Activated naive CD8-positive, alpha-beta T cell treated with anti-CD3 and anti-CD28 coated beads, Interleukin-2, amount 50 U/mL, for 24 hours (primary cell): ENCODE measurements at regions not wholly inside any gene's neighbourhood (a gene's known extent, or its start where the extent isn't known, plus 50 kb on each side); places are given as distances from the start of the nearest gene placed in this dataset.

Experiments
- ATAC-seq: fragments of 150-1000 bp; cut with Tn5 transposase; one replicate; pipeline ENCODE4 v1.10.0; 2021
- DNase-seq: peaks from one replicate; pipeline ENCODE4 v3.0.0; 2021
- H3K27ac Mint-ChIP-seq: one replicate; pipeline ENCODE4 v1.8.0; 2021; ENCODE audit warnings: mild to moderate bottlenecking, mixed read lengths
- H3K27me3 Mint-ChIP-seq: one replicate; pipeline ENCODE4 v1.8.0; 2021; ENCODE audit warnings: mixed read lengths
- H3K36me3 Mint-ChIP-seq: one replicate; pipeline ENCODE4 v1.8.0; 2021; ENCODE audit warnings: low read depth, mixed read lengths
- H3K4me1 Mint-ChIP-seq: one replicate; pipeline ENCODE4 v1.8.0; 2021; ENCODE audit warnings: mixed read lengths
- H3K4me3 Mint-ChIP-seq: one replicate; pipeline ENCODE4 v1.8.0; 2021; ENCODE audit warnings: mild to moderate bottlenecking, moderate library complexity, mixed read lengths
- H3K9me3 Mint-ChIP-seq: one replicate; pipeline ENCODE4 v1.8.0; 2021; ENCODE audit warnings: mixed read lengths

DNA sequence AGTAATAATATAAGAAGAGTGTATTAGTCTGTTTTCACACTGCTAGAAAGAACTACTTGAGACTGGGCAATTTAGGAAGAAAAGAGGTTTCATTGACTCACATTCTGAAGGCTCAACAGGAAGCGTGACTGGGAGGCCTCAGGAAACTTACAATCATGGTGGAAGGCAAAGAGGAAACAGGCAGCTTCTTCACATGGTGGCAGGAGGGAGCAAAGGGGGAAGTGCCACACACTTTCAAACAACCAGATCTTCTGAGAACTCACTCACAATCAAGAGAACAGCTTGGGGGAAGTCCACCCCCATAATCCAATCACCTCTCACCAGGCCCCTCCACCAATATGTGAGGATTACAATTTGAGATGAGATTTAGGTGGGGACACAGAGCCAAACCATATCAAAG is 212.5 kb upstream of the HDAC9 start:
- DNase-seq, result no peak
- Mint-ChIP-seq H3K4me1 (no peaks in the 10 kb centered on the region), H3K4me3 (no peak overlapping the region), H3K27ac (no peak overlapping the region), H3K36me3 (no peaks in the 10 kb centered on the region), H3K27me3 (no peaks in the 10 kb centered on the region), H3K9me3 (peaks cover 7% of the 10 kb centered on the region)
- ATAC-seq, result no peak

DNA sequence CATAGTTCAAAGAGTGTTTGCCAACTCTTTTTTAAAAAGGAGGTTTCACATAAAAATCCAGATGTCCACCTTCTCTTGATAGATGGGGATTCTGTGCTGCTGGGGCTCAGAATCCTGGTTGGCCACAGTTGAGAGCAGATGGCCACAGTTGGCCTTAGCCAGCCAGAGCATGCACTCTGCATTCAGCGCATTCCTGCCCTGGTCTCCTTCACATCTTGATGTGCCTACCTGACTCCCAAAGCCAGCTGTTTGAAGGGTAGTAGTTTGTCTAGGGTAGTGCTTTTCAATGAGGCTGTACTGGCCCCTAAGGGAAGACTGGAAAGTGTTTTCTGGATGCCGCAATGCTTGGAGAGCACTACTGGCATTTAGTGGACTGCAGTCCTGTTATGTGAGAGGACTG is 208.1 kb upstream of the HDAC9 start:
- ATAC-seq, result no peak
- no peak for DNase-seq
- no peak overlapping the region for H3K4me3 Mint-ChIP-seq
- peaks cover 5% of the 10 kb centered on the region for H3K27me3 Mint-ChIP-seq
- no peak overlapping the region for H3K27ac Mint-ChIP-seq
- peaks cover 7% of the 10 kb centered on the region for H3K9me3 Mint-ChIP-seq
- H3K36me3 Mint-ChIP-seq, result no peaks in the 10 kb centered on the region
- peaks cover 20% of the 10 kb centered on the region for H3K4me1 Mint-ChIP-seq

DNA sequence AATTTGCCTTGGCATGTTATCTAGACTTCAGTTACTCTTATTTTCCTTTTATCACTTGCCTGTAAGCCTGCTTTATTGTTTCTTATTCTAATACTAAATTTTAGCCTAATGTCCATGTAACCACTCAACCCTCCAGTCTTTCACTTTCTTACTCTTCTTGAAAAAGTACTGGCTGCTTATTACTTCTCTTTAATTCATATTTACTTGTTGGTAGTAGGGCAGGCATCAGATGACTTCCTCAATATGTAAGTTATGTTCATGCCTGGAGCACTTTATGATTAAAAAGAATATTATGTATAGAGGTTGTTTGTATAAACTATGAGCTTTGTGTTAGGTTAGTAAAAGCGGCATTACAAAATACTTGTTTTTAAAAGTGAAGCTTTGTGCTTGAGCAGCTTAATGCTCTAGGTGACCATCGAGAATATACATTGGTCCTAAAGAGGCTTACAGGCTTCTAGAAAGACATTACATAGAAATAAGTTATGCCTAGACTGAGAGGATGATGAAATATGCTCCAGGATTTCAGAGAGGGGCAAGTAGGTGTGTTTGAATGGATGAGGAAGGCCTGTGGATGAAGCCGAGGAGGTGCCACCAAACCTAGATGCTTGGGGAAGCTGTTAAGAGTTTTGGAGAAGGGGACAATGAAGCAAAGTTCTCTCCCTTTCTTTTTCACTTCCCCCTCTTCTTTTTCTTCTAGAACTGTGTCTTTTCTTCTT is 207.1 kb upstream of the HDAC9 start:
- no peaks in the 10 kb centered on the region for H3K36me3 Mint-ChIP-seq
- H3K4me1 Mint-ChIP-seq, result peaks cover 22% of the 10 kb centered on the region
- H3K4me3 Mint-ChIP-seq, result no peak overlapping the region
- H3K27me3 Mint-ChIP-seq, result peaks cover 7% of the 10 kb centered on the region
- no peaks in the 10 kb centered on the region for H3K9me3 Mint-ChIP-seq
- no peak for ATAC-seq
- H3K27ac Mint-ChIP-seq, result no peak overlapping the region
- no peak for DNase-seq

DNA sequence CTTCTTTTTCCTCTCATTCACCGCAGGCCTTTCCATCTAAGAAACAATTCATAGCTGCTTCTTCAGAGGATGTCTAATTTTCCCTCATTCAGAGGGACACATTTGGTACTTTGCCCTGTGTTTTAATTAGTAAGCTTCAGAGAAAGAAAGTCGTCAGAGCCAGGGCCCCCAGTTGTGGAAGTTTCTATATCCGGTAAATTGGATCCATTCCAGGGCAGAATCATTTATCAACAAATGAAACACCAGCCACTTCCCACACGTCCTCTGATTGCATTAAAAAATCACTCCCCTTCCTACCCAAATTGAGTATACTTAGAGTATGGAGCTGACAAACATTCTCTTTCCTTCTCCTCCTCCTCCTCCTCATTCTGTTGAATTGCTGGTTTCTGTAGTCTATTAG is 205.8 kb upstream of the HDAC9 start:
- H3K36me3 Mint-ChIP-seq, result no peaks in the 10 kb centered on the region
- peak overlapping the region; percentile 63 for H3K4me3 Mint-ChIP-seq
- DNase-seq, result no peak
- H3K4me1 Mint-ChIP-seq, result peaks cover 26% of the 10 kb centered on the region
- H3K27ac Mint-ChIP-seq, result no peak overlapping the region
- peaks cover 7% of the 10 kb centered on the region for H3K27me3 Mint-ChIP-seq
- ATAC-seq, result no peak
- no peaks in the 10 kb centered on the region for H3K9me3 Mint-ChIP-seq

DNA sequence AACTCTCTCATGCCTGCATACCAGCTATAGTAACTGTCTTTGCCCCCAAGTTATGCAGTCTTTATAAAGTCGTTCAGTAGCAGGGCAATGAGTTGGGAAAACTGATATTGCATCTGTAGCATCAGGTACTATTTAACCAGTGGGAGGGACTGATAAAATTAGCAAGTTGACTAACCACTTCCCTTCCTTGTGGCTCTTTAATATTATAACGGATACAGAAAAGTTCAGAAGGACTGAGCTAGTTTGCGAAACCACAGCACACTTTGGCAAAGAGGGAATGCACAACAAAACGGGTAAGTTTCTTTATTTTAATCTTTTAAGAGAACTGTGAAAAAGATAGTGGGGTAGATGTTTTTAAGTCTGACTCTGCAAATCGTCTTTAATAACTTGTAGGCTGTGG is 205.3 kb upstream of the HDAC9 start:
- Mint-ChIP-seq H3K4me3 (peak overlapping the region; percentile 63), H3K27ac (no peak overlapping the region), H3K4me1 (peaks cover 29% of the 10 kb centered on the region), H3K36me3 (no peaks in the 10 kb centered on the region), H3K27me3 (peaks cover 7% of the 10 kb centered on the region), H3K9me3 (no peaks in the 10 kb centered on the region)
- no peak for DNase-seq
- ATAC-seq, result no peak

DNA sequence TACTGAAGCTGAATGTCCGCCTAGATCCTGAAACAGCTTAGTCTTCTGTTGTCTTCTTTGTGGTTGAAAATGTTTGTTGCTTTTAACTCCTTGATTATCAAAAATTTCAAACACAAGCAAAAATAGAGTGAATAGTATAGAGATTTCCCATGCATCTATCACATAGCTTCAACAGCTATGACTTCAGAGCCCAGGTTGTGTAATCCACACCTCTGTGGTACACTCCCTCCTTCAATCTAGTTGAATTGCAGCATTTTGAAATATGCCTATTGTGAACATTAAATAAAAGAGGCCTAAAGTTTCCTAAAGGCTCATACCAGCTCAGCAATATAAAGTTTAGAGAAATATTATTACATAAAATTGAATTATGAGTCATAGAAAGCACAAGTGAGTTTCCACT is 204.7 kb upstream of the HDAC9 start:
- ATAC-seq (no peak), DNase-seq (no peak)
- peaks cover 7% of the 10 kb centered on the region for H3K27me3 Mint-ChIP-seq
- no peak overlapping the region for H3K27ac Mint-ChIP-seq
- peaks cover 29% of the 10 kb centered on the region for H3K4me1 Mint-ChIP-seq
- H3K4me3 Mint-ChIP-seq, result peak overlapping the region; percentile 63
- no peaks in the 10 kb centered on the region for H3K36me3 Mint-ChIP-seq
- H3K9me3 Mint-ChIP-seq, result no peaks in the 10 kb centered on the region

DNA sequence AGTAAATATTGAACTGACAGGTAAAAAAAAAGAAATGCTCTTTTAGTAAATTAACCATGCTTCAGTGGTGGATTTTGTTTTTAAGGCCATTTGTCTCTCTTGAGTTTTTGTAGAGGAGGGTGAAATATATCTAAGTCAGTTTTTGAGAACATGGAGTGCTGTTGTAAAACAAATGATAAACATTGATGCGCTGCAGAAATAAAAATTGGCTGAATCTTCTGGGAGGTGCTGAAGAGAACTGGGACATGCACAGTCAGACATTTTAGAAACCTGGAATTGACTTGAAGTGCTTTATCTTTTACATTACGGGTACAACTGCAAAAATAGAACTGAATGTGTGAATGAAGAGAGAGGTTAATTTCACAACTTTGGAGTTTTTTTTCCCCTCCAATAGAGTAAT is 203.0 kb upstream of the HDAC9 start:
- no peak for ATAC-seq
- H3K4me3 Mint-ChIP-seq, result peak overlapping the region; percentile 34

DNA sequence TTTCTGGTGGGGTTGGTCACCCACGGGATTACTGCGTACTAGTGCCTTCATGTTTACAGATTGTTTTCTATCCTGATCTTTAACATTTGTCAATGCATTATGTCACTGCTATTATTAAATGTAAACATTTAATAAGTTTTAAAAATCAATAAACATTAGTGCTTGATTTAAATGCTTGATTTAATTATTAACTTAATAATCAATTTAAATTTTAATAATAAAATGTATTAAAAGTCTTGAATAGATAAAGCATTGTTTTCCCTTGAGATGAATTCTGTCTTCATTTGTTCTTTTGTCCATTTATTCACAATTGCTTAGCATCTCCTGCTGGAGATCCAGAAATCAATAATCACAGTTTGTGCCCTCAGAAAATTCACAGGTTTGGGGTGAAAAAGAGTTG is 201.8 kb upstream of the HDAC9 start:
- H3K36me3 Mint-ChIP-seq, result no peaks in the 10 kb centered on the region
- DNase-seq, result no peak
- no peaks in the 10 kb centered on the region for H3K9me3 Mint-ChIP-seq
- no peak overlapping the region for H3K4me3 Mint-ChIP-seq
- ATAC-seq, result no peak
- peaks cover 7% of the 10 kb centered on the region for H3K27me3 Mint-ChIP-seq
- peaks cover 25% of the 10 kb centered on the region for H3K4me1 Mint-ChIP-seq
- H3K27ac Mint-ChIP-seq, result no peak overlapping the region

More for the DNA sequence above, 203.0 kb upstream of the HDAC9 start:
- Mint-ChIP-seq H3K27me3 (peaks cover 7% of the 10 kb centered on the region), H3K36me3 (no peaks in the 10 kb centered on the region), H3K9me3 (no peaks in the 10 kb centered on the region), H3K27ac (peak overlapping the region; percentile 22), H3K4me1 (peaks cover 29% of the 10 kb centered on the region)
- DNase-seq, result no peak

DNA sequence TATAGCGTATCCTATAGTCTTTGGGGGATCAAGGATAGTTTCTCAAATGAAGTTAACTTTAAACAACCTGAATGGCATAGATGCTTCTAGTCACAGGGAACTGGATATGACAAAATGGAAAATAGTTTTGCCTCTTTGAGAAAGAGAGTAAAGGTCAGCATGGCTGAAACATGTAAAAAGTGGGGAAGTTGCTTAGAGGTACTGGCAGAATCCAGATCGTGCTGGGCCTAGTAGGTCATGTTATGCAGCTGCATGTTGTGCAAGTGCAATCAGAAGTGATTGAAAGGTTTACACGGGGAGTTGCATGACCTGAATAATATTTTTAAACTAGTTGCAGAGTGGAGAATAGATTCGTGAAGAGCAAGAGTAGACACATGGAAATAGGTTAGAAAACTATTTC is 201.1 kb upstream of the HDAC9 start:
- Mint-ChIP-seq H3K36me3 (no peaks in the 10 kb centered on the region), H3K27ac (no peak overlapping the region), H3K27me3 (peaks cover 7% of the 10 kb centered on the region), H3K9me3 (no peaks in the 10 kb centered on the region), H3K4me1 (peaks cover 22% of the 10 kb centered on the region), H3K4me3 (no peak overlapping the region)
- no peak for ATAC-seq
- DNase-seq, result no peak

DNA sequence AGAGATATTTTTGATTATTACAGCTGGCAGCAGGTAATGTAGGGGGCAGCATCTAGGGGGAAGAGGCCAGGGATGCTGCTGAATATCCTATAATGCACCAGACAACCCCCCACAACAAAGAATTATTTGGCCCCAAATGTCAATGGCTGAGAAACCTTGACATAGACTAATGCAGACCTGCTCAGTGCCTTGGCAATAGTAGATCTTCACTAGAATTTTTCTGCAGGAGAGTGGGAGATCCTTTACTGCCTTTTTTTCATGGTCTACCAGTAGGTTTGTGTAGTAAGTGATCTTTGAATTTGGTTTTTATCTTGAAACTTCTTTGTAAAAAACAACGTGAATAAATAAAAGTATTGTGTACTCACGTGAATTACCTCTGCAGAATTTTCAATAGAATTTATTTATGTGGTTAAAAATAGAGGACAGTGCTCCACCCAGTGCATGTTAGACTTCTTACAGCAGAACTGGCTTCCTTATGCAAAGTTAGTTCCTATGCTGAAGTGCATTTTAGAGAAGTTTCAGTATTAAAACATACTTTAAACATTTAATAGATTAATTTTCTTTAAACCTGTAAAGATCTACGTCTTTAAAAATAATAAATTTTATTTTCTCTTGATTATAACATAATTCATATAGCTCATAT is 199.6 kb upstream of the HDAC9 start:
- Mint-ChIP-seq H3K27ac (no peak overlapping the region), H3K9me3 (no peaks in the 10 kb centered on the region), H3K27me3 (peaks cover 2% of the 10 kb centered on the region), H3K4me1 (peaks cover 10% of the 10 kb centered on the region), H3K36me3 (no peaks in the 10 kb centered on the region), H3K4me3 (no peak overlapping the region)
- DNase-seq, result no peak
- ATAC-seq, result no peak

DNA sequence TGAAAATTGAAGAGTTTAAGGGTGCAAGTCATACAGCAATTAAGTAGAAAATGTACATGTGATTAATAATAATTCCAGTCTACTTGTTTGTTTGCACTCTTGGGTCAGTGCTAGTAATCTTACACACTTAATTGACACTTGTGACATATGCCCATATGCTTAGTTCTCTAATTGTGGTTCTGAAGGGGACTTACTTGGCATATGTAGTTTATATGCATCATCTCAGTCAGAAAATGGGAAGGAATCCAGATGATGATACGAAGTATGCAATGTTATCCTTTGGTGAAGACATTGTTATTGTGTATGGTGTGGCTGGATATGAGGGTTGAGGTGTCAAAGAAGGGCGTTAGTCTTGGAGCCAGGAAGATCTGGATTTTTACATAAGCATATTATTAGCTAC is 193.5 kb upstream of the HDAC9 start:
- peaks cover 2% of the 10 kb centered on the region for H3K4me1 Mint-ChIP-seq

DNA sequence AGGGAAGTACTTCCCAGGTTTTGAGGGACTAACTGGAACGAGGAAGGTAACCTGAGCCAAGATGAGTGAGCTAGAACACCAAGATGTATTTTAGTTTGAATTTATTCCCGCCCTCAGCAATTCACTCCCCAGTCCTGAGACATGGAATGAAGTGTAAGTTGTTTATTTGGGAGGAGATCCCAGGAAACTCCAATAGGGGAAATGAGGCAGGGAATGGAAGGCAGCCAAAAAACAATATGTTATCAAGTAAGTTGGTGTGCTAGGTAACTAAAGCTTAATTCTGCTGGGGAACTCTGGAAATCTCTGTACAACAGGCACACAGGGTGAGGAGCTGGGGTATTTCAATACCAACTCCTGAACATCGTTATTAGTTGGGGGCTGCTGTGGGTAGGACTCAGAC is 189.7 kb upstream of the HDAC9 start:
- Mint-ChIP-seq H3K27ac (no peak overlapping the region), H3K9me3 (no peaks in the 10 kb centered on the region), H3K4me1 (peaks cover 6% of the 10 kb centered on the region), H3K27me3 (no peaks in the 10 kb centered on the region), H3K36me3 (no peaks in the 10 kb centered on the region), H3K4me3 (no peak overlapping the region)
- ATAC-seq, result no peak
- no peak for DNase-seq

More for the DNA sequence above, 193.5 kb upstream of the HDAC9 start:
- H3K36me3 Mint-ChIP-seq, result no peaks in the 10 kb centered on the region
- H3K27ac Mint-ChIP-seq, result no peak overlapping the region
- no peaks in the 10 kb centered on the region for H3K9me3 Mint-ChIP-seq
- no peak overlapping the region for H3K4me3 Mint-ChIP-seq
- no peak for DNase-seq
- no peaks in the 10 kb centered on the region for H3K27me3 Mint-ChIP-seq
- no peak for ATAC-seq

DNA sequence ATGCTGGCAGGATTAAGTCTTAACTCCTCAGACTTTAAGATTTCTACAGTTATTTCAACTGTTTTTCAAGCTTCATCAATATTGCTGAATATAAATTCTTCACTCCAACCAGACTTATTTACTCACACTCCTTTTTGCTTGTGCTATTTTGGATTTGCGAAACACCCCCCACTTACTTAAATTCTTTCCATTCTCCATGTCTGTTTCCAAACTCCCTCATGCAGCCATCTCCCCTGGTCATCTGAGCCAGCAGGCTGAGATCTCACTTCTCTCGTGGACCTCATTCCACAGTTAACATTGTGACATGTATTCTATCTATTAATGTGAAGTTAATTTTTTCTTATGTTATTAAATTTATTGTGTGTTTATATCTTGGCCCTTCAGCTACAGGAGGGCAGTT is 188.9 kb upstream of the HDAC9 start:
- DNase-seq (no peak), ATAC-seq (no peak)
- Mint-ChIP-seq H3K27ac (no peak overlapping the region), H3K9me3 (no peaks in the 10 kb centered on the region), H3K36me3 (no peaks in the 10 kb centered on the region), H3K4me1 (peaks cover 6% of the 10 kb centered on the region), H3K4me3 (no peak overlapping the region), H3K27me3 (no peaks in the 10 kb centered on the region)

DNA sequence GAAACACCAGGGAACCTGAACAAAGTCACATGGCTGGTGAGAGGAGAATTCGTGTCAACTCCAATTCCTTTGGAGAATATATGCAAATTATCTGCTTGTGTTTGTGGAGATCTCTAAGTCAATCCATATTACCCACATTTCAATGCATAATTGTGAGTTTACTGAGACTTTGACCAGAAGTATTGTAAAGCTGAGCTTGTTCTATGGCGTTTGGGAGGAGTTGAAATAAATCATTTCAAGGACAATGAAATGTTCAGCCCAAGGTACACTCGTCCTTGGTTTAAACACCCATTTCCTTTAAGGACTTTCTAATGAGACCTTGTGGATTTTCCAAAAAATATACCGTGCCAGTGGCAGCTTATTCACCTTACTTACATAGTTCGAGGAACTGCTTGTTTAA is 186.6 kb upstream of the HDAC9 start:
- Mint-ChIP-seq H3K36me3 (no peaks in the 10 kb centered on the region), H3K4me1 (peaks cover 4% of the 10 kb centered on the region), H3K9me3 (no peaks in the 10 kb centered on the region), H3K27me3 (no peaks in the 10 kb centered on the region), H3K4me3 (no peak overlapping the region), H3K27ac (no peak overlapping the region)
- no peak for ATAC-seq
- DNase-seq, result no peak

DNA sequence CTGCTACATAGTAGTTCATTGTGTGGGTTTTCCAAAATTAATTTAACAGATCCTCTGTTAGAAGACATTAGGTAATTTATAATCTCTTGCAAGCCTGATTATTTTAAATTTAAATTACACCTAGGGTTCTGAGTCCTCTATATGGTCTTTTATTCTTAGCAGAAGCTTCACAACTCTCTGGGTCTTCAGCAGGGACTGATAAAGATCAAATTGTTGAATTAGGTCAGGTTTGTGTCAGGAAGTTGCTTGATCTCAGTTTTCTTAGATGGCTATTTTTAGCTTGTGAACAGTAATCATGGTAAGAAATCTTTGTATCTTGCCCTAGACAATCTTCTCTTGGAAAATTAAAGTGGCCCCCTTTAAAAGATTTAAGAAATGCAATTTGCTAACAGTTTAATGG is 183.1 kb upstream of the HDAC9 start:
- DNase-seq (no peak), ATAC-seq (no peak)
- Mint-ChIP-seq H3K36me3 (no peaks in the 10 kb centered on the region), H3K4me3 (no peak overlapping the region), H3K27me3 (no peaks in the 10 kb centered on the region), H3K27ac (no peak overlapping the region), H3K4me1 (peaks cover 4% of the 10 kb centered on the region), H3K9me3 (no peaks in the 10 kb centered on the region)
